ENCODE measurements at regions not wholly inside any gene's neighbourhood (a gene's known extent, or its start where the extent isn't known, plus 50 kb on each side); places are given as distances from the start of the nearest gene placed in this dataset.
A peak's percentile ranks its signal among the peaks of the same experiment; 100 is the strongest.
"Not testable (repeated sequence)": the region's sequence is repeated elsewhere in the genome, so short reads cannot be mapped to it uniquely, and the experiment has no call there.

DNA sequence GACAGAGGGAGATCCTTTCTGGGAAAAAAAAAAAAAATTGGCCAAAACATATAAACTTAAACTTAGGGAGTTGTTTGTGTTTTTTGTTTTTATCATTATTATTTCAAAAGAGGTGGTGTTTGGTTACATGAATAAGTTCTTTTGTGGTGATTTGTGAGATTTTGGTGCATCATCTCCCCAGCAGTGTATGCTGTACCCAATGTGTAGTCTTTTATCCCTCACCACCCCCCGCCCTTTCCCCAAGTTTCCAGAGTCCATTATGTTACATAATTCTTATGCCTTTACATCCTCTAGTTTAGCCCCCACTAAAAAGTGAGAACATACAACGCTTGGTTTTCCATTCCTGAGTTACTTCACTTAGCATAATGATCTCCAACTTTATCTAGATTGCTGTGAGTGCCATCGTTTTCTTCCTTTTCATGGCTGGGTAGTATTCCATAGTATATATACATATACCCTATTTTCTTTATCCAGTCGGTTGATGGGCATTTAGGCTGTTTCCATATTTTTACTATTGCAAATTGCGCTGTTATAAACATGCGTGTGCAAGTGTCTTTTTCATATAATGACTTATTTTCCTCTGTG is 148.1 kb upstream of the ZNF92 start:
- ATAC-seq: no peak
- DNase-seq: peak in 4 of 9 donors; percentile 17 to 38 (median 31)
- intact Hi-C loops (cut with micrococcal nuclease): no loop called here
- Mint-ChIP-seq H3K27ac (peak overlapping the region in 1 of 9 donors; percentile 42), H3K4me1 (no peaks in the 10 kb centered on the region), H3K9me3 (no peaks in the 10 kb centered on the region), H3K36me3 (no peaks in the 10 kb centered on the region), H3K4me3 (no peak overlapping the region), H3K27me3 (no peaks in the 10 kb centered on the region)
- H3K36me3 ChIP-seq (ENCODE audit: control insufficient read depth in 2 of 3, insufficient read depth in 3 of 3, low read length in 3 of 3): no peaks in the 10 kb centered on the region
- CTCF ChIA-PET: no interaction called here
- no peaks in the 10 kb centered on the region for H3K4me1 ChIP-seq (ENCODE audit: control insufficient read depth in 2 of 2, insufficient read depth in 2 of 2, low read length in 2 of 2)
- no peak overlapping the region for H3K27ac ChIP-seq (ENCODE audit: low read depth, low read length)
- H3K27me3 ChIP-seq (ENCODE audit: control insufficient read depth in 2 of 2, insufficient read depth in 2 of 2, low read length in 2 of 2): no peaks in the 10 kb centered on the region
- no peak overlapping the region for H3K4me3 ChIP-seq (ENCODE audit: low read length)
- POLR2A ChIA-PET: no interaction called here
- no peaks in the 10 kb centered on the region for H3K9me3 ChIP-seq (ENCODE audit: control insufficient read depth in 2 of 3, low read length in 3 of 3)

DNA sequence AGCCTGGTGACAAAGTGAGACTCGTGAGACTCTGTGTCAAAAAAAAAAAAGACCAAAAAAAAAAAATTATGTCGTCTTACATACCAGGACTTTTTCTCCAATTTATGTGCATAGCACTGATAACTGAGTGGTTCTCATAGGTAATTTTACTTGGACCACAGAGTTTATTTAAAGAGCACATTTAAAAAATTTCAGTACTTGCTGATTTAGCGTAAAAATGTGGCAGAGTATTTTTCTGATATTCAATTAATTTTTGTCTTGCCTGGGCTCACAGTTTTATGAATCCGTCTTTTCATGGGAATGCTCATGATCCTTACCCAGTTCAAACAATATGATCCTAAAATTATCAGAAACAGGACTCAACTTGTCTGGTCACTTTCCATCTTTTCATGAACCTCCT is 151.0 kb upstream of the ZNF92 start:
- no peak for ATAC-seq
- no peaks in the 10 kb centered on the region for H3K27me3 Mint-ChIP-seq
- Histone ChIP-seq H3K9me3 (ENCODE audit: control insufficient read depth in 2 of 3, low read length in 3 of 3) (no peaks in the 10 kb centered on the region), H3K36me3 (ENCODE audit: control insufficient read depth in 2 of 3, insufficient read depth in 3 of 3, low read length in 3 of 3) (no peaks in the 10 kb centered on the region), H3K4me3 (ENCODE audit: low read length) (no peak overlapping the region), H3K4me1 (ENCODE audit: control insufficient read depth in 2 of 2, insufficient read depth in 2 of 2, low read length in 2 of 2) (no peaks in the 10 kb centered on the region), H3K27me3 (ENCODE audit: control insufficient read depth in 2 of 2, insufficient read depth in 2 of 2, low read length in 2 of 2) (no peaks in the 10 kb centered on the region), H3K27ac (ENCODE audit: low read depth, low read length) (no peak overlapping the region)
- ChIA-PET POLR2A (no interaction called here), CTCF (no interaction called here)
- no peaks in the 10 kb centered on the region for H3K9me3 Mint-ChIP-seq
- DNase-seq: no peak
- H3K4me3 Mint-ChIP-seq: no peak overlapping the region
- no peak overlapping the region for H3K27ac Mint-ChIP-seq
- no peaks in the 10 kb centered on the region for H3K4me1 Mint-ChIP-seq
- H3K36me3 Mint-ChIP-seq: no peaks in the 10 kb centered on the region
- intact Hi-C loops (cut with micrococcal nuclease): no loop called here

GRCh38 chr7:65221683-65222082 is 152.0 kb upstream of the ZNF92 start:
- Histone ChIP-seq H3K9me3 (ENCODE audit: control insufficient read depth in 2 of 3, low read length in 3 of 3) (no peaks in the 10 kb centered on the region), H3K27ac (ENCODE audit: low read depth, low read length) (no peak overlapping the region), H3K27me3 (ENCODE audit: control insufficient read depth in 2 of 2, insufficient read depth in 2 of 2, low read length in 2 of 2) (no peaks in the 10 kb centered on the region), H3K36me3 (ENCODE audit: control insufficient read depth in 2 of 3, insufficient read depth in 3 of 3, low read length in 3 of 3) (no peaks in the 10 kb centered on the region), H3K4me3 (ENCODE audit: low read length) (no peak overlapping the region), H3K4me1 (ENCODE audit: control insufficient read depth in 2 of 2, insufficient read depth in 2 of 2, low read length in 2 of 2) (no peaks in the 10 kb centered on the region)
- ATAC-seq (no peak), DNase-seq (no peak)
- no peaks in the 10 kb centered on the region for H3K36me3 Mint-ChIP-seq
- ChIA-PET CTCF (no interaction called here), POLR2A (no interaction called here)
- peaks cover 0 to under 1% (median 0%) of the 10 kb centered on the region in 7 donors for H3K4me1 Mint-ChIP-seq
- no peak overlapping the region for H3K4me3 Mint-ChIP-seq
- peaks cover 0 to 3% (median 0%) of the 10 kb centered on the region in 5 donors for H3K27me3 Mint-ChIP-seq
- H3K9me3 Mint-ChIP-seq: no peaks in the 10 kb centered on the region
- intact Hi-C loops (cut with micrococcal nuclease): no loop called here
- no peak overlapping the region for H3K27ac Mint-ChIP-seq

GRCh38 chr7:65219623-65220022 is 154.0 kb upstream of the ZNF92 start:
- DNase-seq: no peak
- Mint-ChIP-seq H3K36me3 (no peaks in the 10 kb centered on the region), H3K27ac (no peak overlapping the region), H3K27me3 (peaks cover 0 to 3% (median 0%) of the 10 kb centered on the region in 5 donors), H3K4me1 (peaks cover 0 to 3% (median 0%) of the 10 kb centered on the region in 7 donors), H3K9me3 (no peaks in the 10 kb centered on the region), H3K4me3 (no peak overlapping the region)
- intact Hi-C loops (cut with micrococcal nuclease): no loop called here
- CTCF ChIA-PET: no interaction called here
- Histone ChIP-seq H3K9me3 (ENCODE audit: control insufficient read depth in 2 of 3, low read length in 3 of 3) (no peaks in the 10 kb centered on the region), H3K27ac (ENCODE audit: low read depth, low read length) (no peak overlapping the region), H3K4me3 (ENCODE audit: low read length) (no peak overlapping the region), H3K27me3 (ENCODE audit: control insufficient read depth in 2 of 2, insufficient read depth in 2 of 2, low read length in 2 of 2) (no peaks in the 10 kb centered on the region), H3K4me1 (ENCODE audit: control insufficient read depth in 2 of 2, insufficient read depth in 2 of 2, low read length in 2 of 2) (no peaks in the 10 kb centered on the region), H3K36me3 (ENCODE audit: control insufficient read depth in 2 of 3, insufficient read depth in 3 of 3, low read length in 3 of 3) (no peaks in the 10 kb centered on the region)
- POLR2A ChIA-PET: no interaction called here
- no peak for ATAC-seq

GRCh38 chr7:65216469-65216868 is 157.2 kb upstream of the ZNF92 start:
- ChIA-PET CTCF (interaction anchor here (0.6 to 0.9 kb wide), 2 partner anchors 264 to 265 kb away, joined by 3 to 4 read pairs; no protein-coding TSS in a partner anchor), POLR2A (no interaction called here)

GRCh38 chr7:65213260-65213659 is 160.4 kb upstream of the ZNF92 start:
- H3K27me3 ChIP-seq (ENCODE audit: control insufficient read depth in 2 of 2, insufficient read depth in 2 of 2, low read length in 2 of 2); H3K27ac Mint-ChIP-seq; H3K4me3 ChIP-seq (ENCODE audit: low read length); H3K36me3 Mint-ChIP-seq; POLR2A ChIA-PET; H3K36me3 ChIP-seq (ENCODE audit: control insufficient read depth in 2 of 3, insufficient read depth in 3 of 3, low read length in 3 of 3); ATAC-seq; intact Hi-C loops (cut with micrococcal nuclease); H3K4me3 Mint-ChIP-seq; H3K9me3 ChIP-seq (ENCODE audit: control insufficient read depth in 2 of 3, low read length in 3 of 3); H3K9me3 Mint-ChIP-seq; CTCF ChIA-PET; H3K4me1 Mint-ChIP-seq; H3K27ac ChIP-seq (ENCODE audit: low read depth, low read length); H3K27me3 Mint-ChIP-seq; DNase-seq; H3K4me1 ChIP-seq (ENCODE audit: control insufficient read depth in 2 of 2, insufficient read depth in 2 of 2, low read length in 2 of 2): not testable (repeated sequence)

More at GRCh38 chr7:65216469-65216868, 157.2 kb upstream of the ZNF92 start:
- H3K27me3 Mint-ChIP-seq: peaks cover 0 to 3% (median 0%) of the 10 kb centered on the region in 5 donors
- H3K4me1 Mint-ChIP-seq: peaks cover 0 to 3% (median 0%) of the 10 kb centered on the region in 7 donors
- no peaks in the 10 kb centered on the region for H3K27me3 ChIP-seq (ENCODE audit: control insufficient read depth in 2 of 2, insufficient read depth in 2 of 2, low read length in 2 of 2)
- H3K36me3 ChIP-seq (ENCODE audit: control insufficient read depth in 2 of 3, insufficient read depth in 3 of 3, low read length in 3 of 3): no peaks in the 10 kb centered on the region
- H3K9me3 Mint-ChIP-seq: no peaks in the 10 kb centered on the region
- no peaks in the 10 kb centered on the region for H3K4me1 ChIP-seq (ENCODE audit: control insufficient read depth in 2 of 2, insufficient read depth in 2 of 2, low read length in 2 of 2)
- H3K9me3 ChIP-seq (ENCODE audit: control insufficient read depth in 2 of 3, low read length in 3 of 3): no peaks in the 10 kb centered on the region
- no peaks in the 10 kb centered on the region for H3K36me3 Mint-ChIP-seq
- peak overlapping the region in 2 of 10 donors; percentile 43 to 58 for H3K4me3 Mint-ChIP-seq
- ATAC-seq (peak; percentile 80), DNase-seq (peak; percentile 18 to 72 (median 46))
- intact Hi-C loops (cut with micrococcal nuclease): loop anchor here (1.0 kb wide), 2 partner anchors 91 to 265 kb away; no protein-coding TSS in a partner anchor
- H3K27ac Mint-ChIP-seq: no peak overlapping the region
- no peak overlapping the region for H3K27ac ChIP-seq (ENCODE audit: low read depth, low read length)
- H3K4me3 ChIP-seq (ENCODE audit: low read length): no peak overlapping the region

DNA sequence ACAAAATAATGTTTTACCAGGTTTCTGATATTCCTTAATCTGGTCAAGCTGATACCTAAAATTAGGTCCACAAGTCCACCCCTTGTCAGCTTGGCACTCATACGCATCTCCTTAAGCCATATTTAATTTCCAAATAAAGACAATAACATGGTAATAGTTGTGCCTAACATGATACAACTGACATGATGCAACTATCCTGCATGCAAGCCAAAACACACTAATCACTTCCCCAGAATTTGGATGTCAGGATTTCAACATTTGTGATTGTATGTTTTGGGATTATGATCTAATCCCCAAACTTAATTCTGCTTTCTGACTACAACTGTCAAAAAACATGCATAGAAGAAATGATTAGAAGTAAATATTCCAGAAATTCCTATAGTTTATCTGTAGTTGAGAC is 174.4 kb upstream of the ZNF92 start:
- H3K36me3 Mint-ChIP-seq; DNase-seq; H3K4me1 ChIP-seq (ENCODE audit: control insufficient read depth in 2 of 2, insufficient read depth in 2 of 2, low read length in 2 of 2); H3K4me1 Mint-ChIP-seq; H3K4me3 ChIP-seq (ENCODE audit: low read length); H3K27ac ChIP-seq (ENCODE audit: low read depth, low read length); H3K36me3 ChIP-seq (ENCODE audit: control insufficient read depth in 2 of 3, insufficient read depth in 3 of 3, low read length in 3 of 3); POLR2A ChIA-PET; CTCF ChIA-PET; H3K4me3 Mint-ChIP-seq; H3K27ac Mint-ChIP-seq; H3K9me3 Mint-ChIP-seq; H3K27me3 ChIP-seq (ENCODE audit: control insufficient read depth in 2 of 2, insufficient read depth in 2 of 2, low read length in 2 of 2); H3K9me3 ChIP-seq (ENCODE audit: control insufficient read depth in 2 of 3, low read length in 3 of 3); ATAC-seq; intact Hi-C loops (cut with micrococcal nuclease); H3K27me3 Mint-ChIP-seq: not testable (repeated sequence)

Data from naive thymus-derived CD4-positive, alpha-beta T cell (primary cell).